Hepatocyte (in vitro differentiated cells): ENCODE measurements at regions not wholly inside any gene's neighbourhood (a gene's known extent, or its start where the extent isn't known, plus 50 kb on each side); places are given as distances from the start of the nearest gene placed in this dataset.

Experiments used
- CTCF ChIP-seq: fragments of 200-600 bp; sonication (generic); IDR thresholded peaks from 2 replicates; pipeline ENCODE4 v1.5.1; 2016; ENCODE audit warnings: antibody characterized with exemption, mild to moderate bottlenecking; ENCODE audit not compliant: poor library complexity
- EZH2phosphoT487 ChIP-seq: fragments of 200-600 bp; sonication (generic); IDR thresholded peaks from one replicate; pipeline ENCODE4 v1.6.1; 2018; ENCODE audit warnings: antibody characterized with exemption, mild to moderate bottlenecking, low read depth, moderate library complexity; ENCODE audit not compliant: unreplicated experiment, severe bottlenecking

DNA sequence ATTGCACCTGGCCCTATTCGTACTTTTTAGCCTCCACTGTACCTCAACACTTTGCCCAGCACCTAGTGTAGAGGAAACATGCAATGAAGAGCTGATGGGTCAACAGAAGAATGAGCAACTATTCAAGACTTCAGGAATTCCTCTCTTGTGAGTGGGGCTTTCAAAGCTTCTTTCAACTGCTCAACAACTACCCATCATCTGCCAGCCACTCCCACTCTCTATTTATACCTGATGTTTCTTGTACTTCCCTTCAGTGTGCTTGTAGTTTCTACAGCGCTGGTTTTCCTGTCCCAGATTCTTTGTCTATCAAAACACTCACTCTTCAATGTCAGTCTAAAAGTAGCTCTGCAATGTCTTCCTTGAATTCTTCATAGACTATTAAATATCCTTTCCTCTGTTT lies 168.3 kb upstream of the LPP start:
- TF ChIP-seq CTCF: no peak
- TF ChIP-seq EZH2phosphoT487: no peak
